HepG2 (cell line): ENCODE measurements at regions not wholly inside any gene's neighbourhood (a gene's known extent, or its start where the extent isn't known, plus 50 kb on each side); places are given as distances from the start of the nearest gene placed in this dataset.

ENCODE experiments used
- ATAC-seq: fragments of 200-7000 bp; cut with Tn5 transposase; 3 replicates; pipeline ENCODE4 v1.9.1; 2020; ENCODE audit warnings: mild to moderate bottlenecking, moderate library complexity
- BruUV-seq: library from RNA; stranded (reverse); fragments of 400-500 nt; replicated peaks from 2 replicates; lab custom pipeline; 2021; lab: Mats Ljungman, UMichigan
- CTCF ChIA-PET: fragments of 300-600 bp; formaldehyde crosslinking; extraction: SDS; loops from one replicate; lab custom pipeline; 2021; ENCODE audit warnings: low total read pairs, inconsistent platforms, low intra/inter-chr PET ratio; lab: Yijun Ruan, JAX
- POLR2A ChIA-PET: fragments of 350-600 bp; sonication (Branson Sonifier 250); formaldehyde crosslinking; loops from one replicate; lab custom pipeline; 2020; ENCODE audit warnings: antibody characterized with exemption, inconsistent platforms; lab: Yijun Ruan, JAX
- DNase-seq: peaks from one replicate; pipeline ENCODE4 v3.0.0-alpha.2; 2015; ENCODE audit warnings: low spot score
- FAIRE-seq: peaks from 3 replicates; lab custom pipeline; 2011; peaks lifted over from hg19 to GRCh38; lab: Jason Lieb, UNC
- H2AFZ ChIP-seq: one replicate; pipeline ENCODE4 v1.6.1; 2011; ENCODE audit warnings: low read length, inconsistent platforms
- H3K27ac ChIP-seq: fragments of 300-600 bp; 3 replicates; pipeline ENCODE4 v1.8.0; 2011; ENCODE audit warnings: mixed run types, mild to moderate bottlenecking, mixed read lengths, low read length, inconsistent platforms; ENCODE audit not compliant: insufficient read depth; ENCODE audit errors: extremely low read length
- H3K27me3 ChIP-seq, 2 experiments: fragments of 200-600 bp in 1 of 2; 2 replicates in 1 of 2; 3 replicates in 1 of 2; pipeline versions ENCODE4 v1.6.0 to v1.8.0; 2011; ENCODE audit warnings: low read length in 2 of 2, mild to moderate bottlenecking in 2 of 2, moderate library complexity in 2 of 2, inconsistent platforms in 1 of 2; ENCODE audit not compliant: insufficient read depth in 2 of 2, control insufficient read depth in 1 of 2
- H3K36me3 ChIP-seq, 2 experiments: fragments of 200-600 bp in 1 of 2; replicated peaks in 1 of 2; 2 replicates in 1 of 2; 3 replicates in 1 of 2; pipeline versions ENCODE4 v1.5.1 to v1.8.0; 2011; ENCODE audit warnings: low read length in 2 of 2, inconsistent platforms in 1 of 2; ENCODE audit not compliant: insufficient read depth in 2 of 2, control insufficient read depth in 1 of 2
- H3K4me1 ChIP-seq: 2 replicates; pipeline ENCODE4 v1.5.1; 2012; ENCODE audit warnings: low read length, inconsistent platforms; ENCODE audit not compliant: insufficient read depth
- H3K4me2 ChIP-seq: 2 replicates; pipeline ENCODE4 v1.6.0; 2011; ENCODE audit warnings: low read depth, low read length, inconsistent platforms
- H3K4me3 ChIP-seq, 3 experiments: fragments of 200-600 bp in 1 of 3; sonication (generic), shearing (Covaris generic) in 1 of 3; replicated peaks in 1 of 3; 2 replicates each; pipeline ENCODE4 v1.5.1; 2011 to 2016; ENCODE audit warnings: low read length in 3 of 3, inconsistent platforms in 2 of 3, low read depth in 2 of 3, mild to moderate bottlenecking in 2 of 3, control low read depth in 1 of 3, mixed read lengths in 1 of 3; ENCODE audit not compliant: insufficient read depth in 1 of 3
- H3K79me2 ChIP-seq: one replicate; pipeline ENCODE4 v1.6.1; 2011; ENCODE audit warnings: low read length, inconsistent platforms; ENCODE audit not compliant: insufficient read depth
- H3K9ac ChIP-seq: 2 replicates; pipeline ENCODE4 v1.6.0; 2011; ENCODE audit warnings: mild to moderate bottlenecking, low read depth, low read length, inconsistent platforms; ENCODE audit not compliant: insufficient read depth
- H3K9me3 ChIP-seq: 2 replicates; pipeline ENCODE4 v1.5.1; 2012; ENCODE audit warnings: mild to moderate bottlenecking, low read length
- H4K20me1 ChIP-seq: 2 replicates; pipeline ENCODE4 v1.6.0; 2011; ENCODE audit warnings: inconsistent platforms, mild to moderate bottlenecking, low read length, moderate library complexity; ENCODE audit not compliant: insufficient read depth
- GATAD2A ChIP-seq: IDR thresholded peaks from 2 replicates; pipeline ENCODE4 v1.6.1; 2016
- LCORL ChIP-seq, 2 experiments: fragments of 450-650 bp in 1 of 2; sonication (generic) in 1 of 2; formaldehyde crosslinking in 1 of 2; IDR thresholded peaks; 2 replicates each; pipeline versions ENCODE4 v1.5.0 to v1.6.1; 2017 to 2020; ENCODE audit warnings: antibody characterized with exemption in 1 of 2, missing genetic modification reagents in 1 of 2
- MED1 ChIP-seq: sonication (generic); formaldehyde crosslinking; IDR thresholded peaks from 2 replicates; pipeline ENCODE4 v1.4.0; 2020; ENCODE audit warnings: missing genetic modification reagents
- TEAD3 ChIP-seq: optimal IDR thresholded peaks from 2 replicates; pipeline ENCODE3; 2016; ENCODE audit warnings: borderline replicate concordance
- in situ Hi-C: cut with HindIII; loops from 2 replicates; pipeline ENCODE4 v1.10.0; 2017; ENCODE audit warnings: low pct_unique_long_range_greater_than_20kb; ENCODE audit not compliant: extremely low pct_ligation_motif_present
- intact Hi-C: fragments of 100-400 bp; cut with micrococcal nuclease; formaldehyde crosslinking; loops from one replicate; pipeline ENCODE4 v1.10.0; 2022; ENCODE audit not compliant: unreplicated experiment
- TF ChIP-seq, protein P1 (sequence below): sonication (generic); formaldehyde crosslinking; IDR thresholded peaks from 2 replicates; pipeline ENCODE4 v1.5.1; 2020; ENCODE audit warnings: missing genetic modification reagents, mild to moderate bottlenecking, borderline replicate concordance
- TF ChIP-seq, protein P2 (sequence below): sonication (generic); formaldehyde crosslinking; IDR thresholded peaks from 2 replicates; pipeline ENCODE4 v1.8.1; 2023; ENCODE audit warnings: mild to moderate bottlenecking, missing genetic modification reagents, borderline replicate concordance
- TF ChIP-seq, protein P3 (sequence below): sonication (generic); formaldehyde crosslinking; IDR thresholded peaks from 2 replicates; pipeline ENCODE4 v1.8.0; 2022; ENCODE audit warnings: mild to moderate bottlenecking, missing genetic modification reagents, borderline replicate concordance

DNA sequence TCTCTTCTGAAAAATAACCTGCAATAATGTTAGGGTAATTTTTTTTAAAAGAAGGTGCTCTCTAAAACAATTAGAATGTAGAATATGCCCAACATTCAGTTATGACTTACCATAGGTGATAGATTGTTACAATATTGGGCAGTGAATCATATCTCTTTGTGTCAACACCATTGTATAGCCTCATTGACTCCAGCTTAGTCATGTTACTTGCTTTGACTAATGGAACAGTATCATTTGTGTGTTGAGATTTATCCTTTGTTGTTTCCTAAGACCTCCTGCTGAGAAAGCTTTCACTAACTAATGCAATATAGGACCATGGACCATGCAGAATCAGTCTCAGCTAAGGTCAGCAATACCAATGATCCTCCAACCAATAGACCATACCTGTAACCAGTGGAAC, 1106.4 kb downstream of the SI start:
- ChIA-PET POLR2A (no interaction called here), CTCF (no interaction called here)
- Histone ChIP-seq H3K4me2 (no peak overlapping the region), H3K27me3 (no peaks in the 10 kb centered on the region), H3K4me3 (no peak overlapping the region), H3K4me1 (no peaks in the 10 kb centered on the region), H3K36me3 (no peaks in the 10 kb centered on the region), H3K9ac (no peak overlapping the region), H3K27ac (no peak overlapping the region), H2AFZ (no peak overlapping the region), H4K20me1 (no peaks in the 10 kb centered on the region), H3K79me2 (no peaks in the 10 kb centered on the region), H3K9me3 (no peaks in the 10 kb centered on the region)
- in situ Hi-C loops (no loop called here), intact Hi-C loops (no loop called here)
- no peak for TF ChIP-seq GATAD2A (CRISPR knock-in tag)
- TF ChIP-seq MED1 = no peak
- no peak for TF ChIP-seq TEAD3 (CRISPR knock-in tag)
- TF ChIP-seq, protein P1, sequence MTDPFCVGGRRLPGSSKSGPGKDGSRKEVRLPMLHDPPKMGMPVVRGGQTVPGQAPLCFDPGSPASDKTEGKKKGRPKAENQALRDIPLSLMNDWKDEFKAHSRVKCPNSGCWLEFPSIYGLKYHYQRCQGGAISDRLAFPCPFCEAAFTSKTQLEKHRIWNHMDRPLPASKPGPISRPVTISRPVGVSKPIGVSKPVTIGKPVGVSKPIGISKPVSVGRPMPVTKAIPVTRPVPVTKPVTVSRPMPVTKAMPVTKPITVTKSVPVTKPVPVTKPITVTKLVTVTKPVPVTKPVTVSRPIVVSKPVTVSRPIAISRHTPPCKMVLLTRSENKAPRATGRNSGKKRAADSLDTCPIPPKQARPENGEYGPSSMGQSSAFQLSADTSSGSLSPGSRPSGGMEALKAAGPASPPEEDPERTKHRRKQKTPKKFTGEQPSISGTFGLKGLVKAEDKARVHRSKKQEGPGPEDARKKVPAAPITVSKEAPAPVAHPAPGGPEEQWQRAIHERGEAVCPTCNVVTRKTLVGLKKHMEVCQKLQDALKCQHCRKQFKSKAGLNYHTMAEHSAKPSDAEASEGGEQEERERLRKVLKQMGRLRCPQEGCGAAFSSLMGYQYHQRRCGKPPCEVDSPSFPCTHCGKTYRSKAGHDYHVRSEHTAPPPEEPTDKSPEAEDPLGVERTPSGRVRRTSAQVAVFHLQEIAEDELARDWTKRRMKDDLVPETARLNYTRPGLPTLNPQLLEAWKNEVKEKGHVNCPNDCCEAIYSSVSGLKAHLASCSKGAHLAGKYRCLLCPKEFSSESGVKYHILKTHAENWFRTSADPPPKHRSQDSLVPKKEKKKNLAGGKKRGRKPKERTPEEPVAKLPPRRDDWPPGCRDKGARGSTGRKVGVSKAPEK (CRISPR knock-in tag) = no peak
- TF ChIP-seq, protein P2, sequence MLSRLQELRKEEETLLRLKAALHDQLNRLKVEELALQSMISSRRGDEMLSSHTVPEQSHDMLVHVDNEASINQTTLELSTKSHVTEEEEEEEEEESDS = no peak
- TF ChIP-seq, protein P3, sequence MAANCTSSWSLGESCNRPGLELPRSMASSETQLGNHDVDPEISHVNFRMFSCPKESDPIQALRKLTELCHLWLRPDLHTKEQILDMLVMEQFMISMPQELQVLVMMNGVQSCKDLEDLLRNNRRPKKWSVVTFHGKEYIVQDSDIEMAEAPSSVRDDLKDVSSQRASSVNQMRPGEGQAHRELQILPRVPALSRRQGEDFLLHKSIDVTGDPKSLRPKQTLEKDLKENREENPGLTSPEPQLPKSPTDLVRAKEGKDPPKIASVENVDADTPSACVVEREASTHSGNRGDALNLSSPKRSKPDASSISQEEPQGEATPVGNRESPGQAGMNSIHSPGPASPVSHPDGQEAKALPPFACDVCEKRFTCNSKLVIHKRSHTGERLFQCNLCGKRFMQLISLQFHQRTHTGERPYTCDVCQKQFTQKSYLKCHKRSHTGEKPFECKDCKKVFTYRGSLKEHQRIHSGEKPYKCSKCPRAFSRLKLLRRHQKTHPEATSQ = no peak
- no peak for TF ChIP-seq LCORL (IDR thresholded peaks at IDR 0.05)
- TF ChIP-seq LCORL (CRISPR knock-in tag; IDR thresholded peaks at IDR 0.05) = no peak
- no TSS peak for BruUV-seq
- FAIRE-seq = no peak
- no peak for ATAC-seq
- no peak for DNase-seq
